ENCODE measurements at regions not wholly inside any gene's neighbourhood (a gene's known extent, or its start where the extent isn't known, plus 50 kb on each side); places are given as distances from the start of the nearest gene placed in this dataset.

DNA sequence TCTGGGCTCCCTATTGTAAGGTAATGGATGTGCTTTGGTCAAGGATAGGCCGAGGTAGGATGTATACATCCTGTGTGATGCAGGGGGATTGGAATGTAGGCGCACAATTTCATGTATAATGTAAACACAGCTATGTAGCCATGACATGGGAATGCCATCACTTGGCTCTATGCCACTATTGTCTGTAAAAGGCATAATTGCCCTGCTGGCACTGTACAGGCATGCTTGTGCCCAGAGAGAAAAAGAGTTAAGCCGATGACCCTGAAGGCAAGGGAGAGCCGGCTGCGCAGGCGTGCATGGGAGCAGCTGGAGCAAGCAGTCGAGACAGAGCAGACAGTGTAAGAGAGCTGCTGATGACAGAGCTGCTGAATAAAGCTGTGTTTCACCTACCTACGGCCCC, 212.5 kb upstream of the CPHXL start:
- Histone ChIP-seq H3K9me2 (ENCODE audit: insufficient read depth, low read length) (no peaks in the 10 kb centered on the region), H3K4me2 (ENCODE audit: low read length) (no peak overlapping the region), H3F3A (ENCODE audit: insufficient read depth, low read length, poor library complexity, severe bottlenecking) (no peaks in the 10 kb centered on the region), H3K27ac (ENCODE audit: low read length) (no peak overlapping the region), H3K9ac (ENCODE audit: low read length) (no peak overlapping the region), H3K79me2 (replicated peaks; ENCODE audit: insufficient read depth, low read length) (no peaks in the 10 kb centered on the region), H3K9me3 (ENCODE audit: low read length) (no peaks in the 10 kb centered on the region), H2AFZ (ENCODE audit: low read depth, low read length) (no peak overlapping the region), H3K27me3 (ENCODE audit: insufficient read depth, low read depth, low read length) (no peaks in the 10 kb centered on the region), H3K36me3 (ENCODE audit: insufficient read depth, low read length) (no peaks in the 10 kb centered on the region), H4K20me1 (ENCODE audit: insufficient read depth) (no peaks in the 10 kb centered on the region), H3K4me3 (ENCODE audit: low read length) (no peak overlapping the region)
- TF ChIP-seq TAF1 (IDR thresholded peaks at IDR 0.05; ENCODE audit: low read depth) = no peak
- TF ChIP-seq, protein P1, sequence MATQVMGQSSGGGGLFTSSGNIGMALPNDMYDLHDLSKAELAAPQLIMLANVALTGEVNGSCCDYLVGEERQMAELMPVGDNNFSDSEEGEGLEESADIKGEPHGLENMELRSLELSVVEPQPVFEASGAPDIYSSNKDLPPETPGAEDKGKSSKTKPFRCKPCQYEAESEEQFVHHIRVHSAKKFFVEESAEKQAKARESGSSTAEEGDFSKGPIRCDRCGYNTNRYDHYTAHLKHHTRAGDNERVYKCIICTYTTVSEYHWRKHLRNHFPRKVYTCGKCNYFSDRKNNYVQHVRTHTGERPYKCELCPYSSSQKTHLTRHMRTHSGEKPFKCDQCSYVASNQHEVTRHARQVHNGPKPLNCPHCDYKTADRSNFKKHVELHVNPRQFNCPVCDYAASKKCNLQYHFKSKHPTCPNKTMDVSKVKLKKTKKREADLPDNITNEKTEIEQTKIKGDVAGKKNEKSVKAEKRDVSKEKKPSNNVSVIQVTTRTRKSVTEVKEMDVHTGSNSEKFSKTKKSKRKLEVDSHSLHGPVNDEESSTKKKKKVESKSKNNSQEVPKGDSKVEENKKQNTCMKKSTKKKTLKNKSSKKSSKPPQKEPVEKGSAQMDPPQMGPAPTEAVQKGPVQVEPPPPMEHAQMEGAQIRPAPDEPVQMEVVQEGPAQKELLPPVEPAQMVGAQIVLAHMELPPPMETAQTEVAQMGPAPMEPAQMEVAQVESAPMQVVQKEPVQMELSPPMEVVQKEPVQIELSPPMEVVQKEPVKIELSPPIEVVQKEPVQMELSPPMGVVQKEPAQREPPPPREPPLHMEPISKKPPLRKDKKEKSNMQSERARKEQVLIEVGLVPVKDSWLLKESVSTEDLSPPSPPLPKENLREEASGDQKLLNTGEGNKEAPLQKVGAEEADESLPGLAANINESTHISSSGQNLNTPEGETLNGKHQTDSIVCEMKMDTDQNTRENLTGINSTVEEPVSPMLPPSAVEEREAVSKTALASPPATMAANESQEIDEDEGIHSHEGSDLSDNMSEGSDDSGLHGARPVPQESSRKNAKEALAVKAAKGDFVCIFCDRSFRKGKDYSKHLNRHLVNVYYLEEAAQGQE (IDR thresholded peaks at IDR 0.05; ENCODE audit: borderline replicate concordance) = no peak
- no peak for TF ChIP-seq POLR2AphosphoS5 (IDR thresholded peaks at IDR 0.05)
- no peak for TF ChIP-seq SMC3 (conservative IDR thresholded peaks at IDR 0.05; ENCODE audit: poor library complexity)
- no peak for TF ChIP-seq MXI1 (conservative IDR thresholded peaks at IDR 0.05; ENCODE audit: poor library complexity, severe bottlenecking)
- TF ChIP-seq EZH2 (IDR thresholded peaks at IDR 0.05; ENCODE audit: borderline replicate concordance, insufficient read depth, low read length, poor library complexity, severe bottlenecking) = no peak
- no peak for TF ChIP-seq RAD21 (conservative IDR thresholded peaks at IDR 0.05)

DNA sequence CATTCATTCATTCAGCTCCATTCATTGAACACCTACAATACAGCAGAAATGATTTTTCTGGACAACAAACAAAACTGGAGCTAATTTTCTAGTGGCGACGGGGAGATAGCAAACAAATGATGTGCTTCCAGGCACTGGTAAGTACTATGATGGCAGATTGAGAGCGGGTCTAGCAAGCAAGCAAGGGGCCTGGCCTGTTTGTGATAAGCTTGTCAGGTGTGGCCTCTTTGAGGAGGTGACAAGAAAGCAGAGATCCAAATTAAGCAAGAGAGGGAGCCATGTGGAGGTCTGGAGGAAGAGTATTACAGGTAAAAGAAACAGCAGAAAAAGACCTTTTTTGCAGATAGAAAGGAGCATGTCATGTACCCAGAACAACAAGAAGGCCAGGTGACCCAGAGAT, 216.1 kb upstream of the CPHXL start:
- Histone ChIP-seq H3K27me3 (ENCODE audit: insufficient read depth, low read depth, low read length) (no peaks in the 10 kb centered on the region), H4K20me1 (ENCODE audit: insufficient read depth) (no peaks in the 10 kb centered on the region), H3K9me3 (ENCODE audit: low read length) (no peaks in the 10 kb centered on the region), H3K9me2 (ENCODE audit: insufficient read depth, low read length) (no peaks in the 10 kb centered on the region), H3K9ac (ENCODE audit: low read length) (no peak overlapping the region), H3K27ac (ENCODE audit: low read length) (no peak overlapping the region), H3K4me2 (ENCODE audit: low read length) (no peak overlapping the region), H3F3A (ENCODE audit: insufficient read depth, low read length, poor library complexity, severe bottlenecking) (no peaks in the 10 kb centered on the region), H2AFZ (ENCODE audit: low read depth, low read length) (no peak overlapping the region), H3K36me3 (ENCODE audit: insufficient read depth, low read length) (no peaks in the 10 kb centered on the region), H3K79me2 (replicated peaks; ENCODE audit: insufficient read depth, low read length) (no peaks in the 10 kb centered on the region), H3K4me3 (ENCODE audit: low read length) (no peak overlapping the region)
- TF ChIP-seq EZH2 (IDR thresholded peaks at IDR 0.05; ENCODE audit: borderline replicate concordance, insufficient read depth, low read length, poor library complexity, severe bottlenecking) (no peak), EP300 (conservative IDR thresholded peaks at IDR 0.05; ENCODE audit: poor library complexity, severe bottlenecking) (no peak), MXI1 (conservative IDR thresholded peaks at IDR 0.05; ENCODE audit: poor library complexity, severe bottlenecking) (no peak), SMC3 (conservative IDR thresholded peaks at IDR 0.05; ENCODE audit: poor library complexity) (no peak), TAF1 (IDR thresholded peaks at IDR 0.05; ENCODE audit: low read depth) (no peak), POLR2AphosphoS5 (IDR thresholded peaks at IDR 0.05) (no peak), RAD21 (conservative IDR thresholded peaks at IDR 0.05) (no peak)
- TF ChIP-seq, protein P1 (IDR thresholded peaks at IDR 0.05; ENCODE audit: borderline replicate concordance) = no peak
- TF ChIP-seq, protein P2, sequence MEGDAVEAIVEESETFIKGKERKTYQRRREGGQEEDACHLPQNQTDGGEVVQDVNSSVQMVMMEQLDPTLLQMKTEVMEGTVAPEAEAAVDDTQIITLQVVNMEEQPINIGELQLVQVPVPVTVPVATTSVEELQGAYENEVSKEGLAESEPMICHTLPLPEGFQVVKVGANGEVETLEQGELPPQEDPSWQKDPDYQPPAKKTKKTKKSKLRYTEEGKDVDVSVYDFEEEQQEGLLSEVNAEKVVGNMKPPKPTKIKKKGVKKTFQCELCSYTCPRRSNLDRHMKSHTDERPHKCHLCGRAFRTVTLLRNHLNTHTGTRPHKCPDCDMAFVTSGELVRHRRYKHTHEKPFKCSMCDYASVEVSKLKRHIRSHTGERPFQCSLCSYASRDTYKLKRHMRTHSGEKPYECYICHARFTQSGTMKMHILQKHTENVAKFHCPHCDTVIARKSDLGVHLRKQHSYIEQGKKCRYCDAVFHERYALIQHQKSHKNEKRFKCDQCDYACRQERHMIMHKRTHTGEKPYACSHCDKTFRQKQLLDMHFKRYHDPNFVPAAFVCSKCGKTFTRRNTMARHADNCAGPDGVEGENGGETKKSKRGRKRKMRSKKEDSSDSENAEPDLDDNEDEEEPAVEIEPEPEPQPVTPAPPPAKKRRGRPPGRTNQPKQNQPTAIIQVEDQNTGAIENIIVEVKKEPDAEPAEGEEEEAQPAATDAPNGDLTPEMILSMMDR (IDR thresholded peaks at IDR 0.05; ENCODE audit: poor library complexity, severe bottlenecking) = no peak

Measured in neural cell (in vitro differentiated cells).